GM12865 (cell line): ENCODE measurements at regions not wholly inside any gene's neighbourhood (a gene's known extent, or its start where the extent isn't known, plus 50 kb on each side); places are given as distances from the start of the nearest gene placed in this dataset.
A peak's percentile ranks its signal among the peaks of the same experiment; 100 is the strongest.

Experiments used
- DNase-seq: peaks from one replicate; pipeline ENCODE4 v3.0.0; 2010; ENCODE audit warnings: low read depth
- H3K4me3 ChIP-seq: 2 replicates; pipeline ENCODE4 v1.5.1; 2011; ENCODE audit warnings: mild to moderate bottlenecking, low read depth, low read length, control low read depth
- TF ChIP-seq, protein P1 (sequence below): IDR thresholded peaks from 2 replicates; pipeline ENCODE4 v1.5.1; 2011; ENCODE audit warnings: low read length, control low read depth, low read depth, inconsistent platforms; ENCODE audit not compliant: insufficient read depth; ENCODE audit errors: missing control alignments

DNA sequence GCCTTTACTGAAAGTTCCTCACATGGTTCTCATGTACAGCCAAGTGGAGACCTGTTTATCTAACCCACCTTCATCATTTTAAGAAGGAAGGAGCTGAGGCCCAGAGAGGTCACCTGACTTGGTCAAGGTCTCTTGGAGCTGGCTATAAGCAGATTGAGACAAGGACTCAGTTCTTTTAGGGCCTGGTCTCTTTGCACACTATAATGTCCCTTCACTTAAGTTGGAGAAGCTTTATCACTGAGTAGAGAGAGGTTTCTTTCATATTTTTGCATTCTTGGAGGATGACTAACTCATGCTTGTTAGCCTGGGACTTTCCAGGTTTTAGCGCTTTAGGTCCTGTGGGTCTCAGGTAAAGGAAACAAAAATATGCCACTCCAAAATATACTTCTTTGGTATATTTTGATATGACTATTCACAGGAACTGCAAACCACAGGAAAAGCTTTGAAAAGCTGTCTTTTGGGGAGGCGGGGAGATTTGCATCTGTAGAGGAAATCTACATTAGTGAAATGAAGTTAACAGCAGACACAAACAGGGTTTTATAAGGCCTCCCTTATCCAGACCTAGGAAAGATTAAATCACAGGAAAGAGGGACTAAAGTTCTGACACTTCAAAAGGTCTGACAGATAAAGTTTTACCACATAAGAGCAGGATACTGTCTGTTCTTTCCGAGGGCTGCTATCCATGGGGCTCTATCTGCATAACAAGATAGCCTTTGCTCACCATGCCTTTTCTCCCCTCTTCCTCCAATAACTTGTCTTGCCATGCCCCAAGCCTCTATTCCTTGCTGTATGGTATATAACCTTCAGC is 95.8 kb upstream of the ANKRD55 start:
- DNase-seq: peak; percentile 79
- H3K4me3 ChIP-seq: no peak overlapping the region

GRCh38 chr5:56327809-56328208 is 94.7 kb upstream of the ANKRD55 start:
- DNase-seq: peak; percentile 31
- TF ChIP-seq, protein P1, sequence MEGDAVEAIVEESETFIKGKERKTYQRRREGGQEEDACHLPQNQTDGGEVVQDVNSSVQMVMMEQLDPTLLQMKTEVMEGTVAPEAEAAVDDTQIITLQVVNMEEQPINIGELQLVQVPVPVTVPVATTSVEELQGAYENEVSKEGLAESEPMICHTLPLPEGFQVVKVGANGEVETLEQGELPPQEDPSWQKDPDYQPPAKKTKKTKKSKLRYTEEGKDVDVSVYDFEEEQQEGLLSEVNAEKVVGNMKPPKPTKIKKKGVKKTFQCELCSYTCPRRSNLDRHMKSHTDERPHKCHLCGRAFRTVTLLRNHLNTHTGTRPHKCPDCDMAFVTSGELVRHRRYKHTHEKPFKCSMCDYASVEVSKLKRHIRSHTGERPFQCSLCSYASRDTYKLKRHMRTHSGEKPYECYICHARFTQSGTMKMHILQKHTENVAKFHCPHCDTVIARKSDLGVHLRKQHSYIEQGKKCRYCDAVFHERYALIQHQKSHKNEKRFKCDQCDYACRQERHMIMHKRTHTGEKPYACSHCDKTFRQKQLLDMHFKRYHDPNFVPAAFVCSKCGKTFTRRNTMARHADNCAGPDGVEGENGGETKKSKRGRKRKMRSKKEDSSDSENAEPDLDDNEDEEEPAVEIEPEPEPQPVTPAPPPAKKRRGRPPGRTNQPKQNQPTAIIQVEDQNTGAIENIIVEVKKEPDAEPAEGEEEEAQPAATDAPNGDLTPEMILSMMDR: no peak
- H3K4me3 ChIP-seq: no peak overlapping the region

More for the DNA sequence above, 95.8 kb upstream of the ANKRD55 start:
- TF ChIP-seq, protein P1: no peak

DNA sequence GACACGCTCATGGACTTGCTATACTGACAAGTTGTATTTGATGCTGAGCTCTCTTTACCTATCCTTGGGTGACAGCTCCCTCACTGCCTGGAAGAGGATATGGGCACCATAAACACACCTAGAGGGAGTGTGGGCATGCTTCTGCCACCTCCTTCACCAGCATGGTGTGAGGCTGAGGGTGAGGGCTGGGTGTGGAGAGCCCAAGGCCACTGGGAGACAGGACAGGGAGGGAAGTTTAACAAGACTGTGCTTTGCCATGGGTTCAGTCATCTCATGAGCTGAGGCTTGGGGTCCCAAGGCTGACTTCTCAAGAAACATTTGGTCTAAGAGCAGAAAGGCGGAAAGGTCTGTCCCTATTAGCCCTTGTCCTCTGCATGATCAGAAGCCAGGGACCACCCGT is 93.6 kb upstream of the ANKRD55 start:
- no peak for DNase-seq
- TF ChIP-seq, protein P1: no peak
- no peak overlapping the region for H3K4me3 ChIP-seq

GRCh38 chr5:56326116-56326515 is 93.0 kb upstream of the ANKRD55 start:
- no peak for DNase-seq
- TF ChIP-seq, protein P1: no peak
- no peak overlapping the region for H3K4me3 ChIP-seq

- no peak for DNase-seq
- TF ChIP-seq, protein P1: no peak
Observed at GRCh38 chr5:56325039-56325438, 91.9 kb upstream of the ANKRD55 start.

DNA sequence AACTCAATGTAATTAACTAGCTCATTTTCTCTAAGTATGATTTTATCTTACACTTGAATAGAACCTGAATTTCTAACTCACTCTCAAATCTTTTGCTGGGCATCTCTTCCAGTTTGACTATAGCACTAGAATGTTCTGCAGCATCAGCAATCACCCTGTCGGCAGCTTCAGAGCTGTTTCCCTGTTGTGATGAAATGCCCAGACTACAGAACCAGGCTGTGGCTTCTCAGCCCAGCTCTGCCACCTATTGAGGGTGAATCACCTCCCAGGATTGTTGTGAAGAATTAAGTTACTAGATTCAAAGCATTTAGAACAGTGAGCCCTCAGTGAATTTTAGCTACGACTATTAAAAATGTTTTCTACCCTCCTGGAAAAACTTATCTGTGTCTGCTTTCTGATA is 90.4 kb upstream of the ANKRD55 start:
- no peak overlapping the region for H3K4me3 ChIP-seq
- TF ChIP-seq, protein P1: no peak
- DNase-seq: no peak

More at GRCh38 chr5:56325039-56325438, 91.9 kb upstream of the ANKRD55 start:
- H3K4me3 ChIP-seq: no peak overlapping the region

GRCh38 chr5:56322592-56322991 is 89.5 kb upstream of the ANKRD55 start:
- no peak for DNase-seq
- no peak overlapping the region for H3K4me3 ChIP-seq
- TF ChIP-seq, protein P1: no peak
